ENCODE measurements at regions not wholly inside any gene's neighbourhood (a gene's known extent, or its start where the extent isn't known, plus 50 kb on each side); places are given as distances from the start of the nearest gene placed in this dataset.

DNA sequence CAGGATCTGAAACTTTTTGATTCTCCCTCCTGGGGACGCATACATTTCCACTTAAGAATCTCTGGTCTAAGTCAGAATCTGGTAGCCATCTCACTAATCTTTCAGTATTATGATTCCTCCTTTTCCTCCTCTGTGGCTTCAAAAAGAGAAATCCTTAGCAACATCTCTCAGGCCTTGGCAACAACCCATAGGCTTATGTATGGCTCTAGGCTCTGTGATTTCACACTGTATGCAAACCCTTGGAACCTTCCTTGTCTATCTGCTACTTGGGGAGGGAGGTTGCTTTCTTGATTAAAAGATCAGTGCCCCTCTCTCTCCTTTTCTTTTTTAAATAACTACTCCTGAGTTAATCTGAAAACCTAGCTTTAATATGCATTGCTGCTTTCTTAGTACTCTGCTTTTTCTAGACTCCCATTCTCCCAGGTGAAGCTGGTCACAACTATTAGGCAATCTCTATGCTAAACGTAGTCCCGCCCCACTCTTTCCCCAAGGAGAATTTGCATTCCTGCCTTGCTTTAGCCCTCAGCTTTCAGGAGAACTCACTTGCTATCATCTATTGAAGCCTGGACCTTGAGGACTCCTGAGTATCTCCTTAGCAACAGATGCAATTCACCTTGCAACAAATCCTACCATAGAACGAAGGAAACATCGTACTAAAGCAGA lies 72.2 kb upstream of the L3MBTL4 start:
- Histone ChIP-seq H3K4me3 (ENCODE audit: insufficient read depth, low read length) (no peak overlapping the region), H4K20me1 (ENCODE audit: insufficient read depth, low read length) (no peaks in the 10 kb centered on the region), H3K27me3 (ENCODE audit: insufficient read depth, low read length) (no peaks in the 10 kb centered on the region), H3K9me3 (ENCODE audit: low read depth, low read length) (no peaks in the 10 kb centered on the region), H3K36me3 (ENCODE audit: insufficient read depth, low read length) (no peaks in the 10 kb centered on the region), H3K4me2 (ENCODE audit: insufficient read depth, low read length) (no peak overlapping the region), H3K4me1 (ENCODE audit: insufficient read depth, low read length) (no peaks in the 10 kb centered on the region), H2AFZ (ENCODE audit: low read length) (no peak overlapping the region), H3K79me2 (ENCODE audit: insufficient read depth, low read length) (no peaks in the 10 kb centered on the region), H3K27ac (ENCODE audit: low read depth, low read length) (no peak overlapping the region)
- DNase-seq (ENCODE audit: insufficient read length, low spot score, missing footprints): no peak
- TF ChIP-seq, protein P1, sequence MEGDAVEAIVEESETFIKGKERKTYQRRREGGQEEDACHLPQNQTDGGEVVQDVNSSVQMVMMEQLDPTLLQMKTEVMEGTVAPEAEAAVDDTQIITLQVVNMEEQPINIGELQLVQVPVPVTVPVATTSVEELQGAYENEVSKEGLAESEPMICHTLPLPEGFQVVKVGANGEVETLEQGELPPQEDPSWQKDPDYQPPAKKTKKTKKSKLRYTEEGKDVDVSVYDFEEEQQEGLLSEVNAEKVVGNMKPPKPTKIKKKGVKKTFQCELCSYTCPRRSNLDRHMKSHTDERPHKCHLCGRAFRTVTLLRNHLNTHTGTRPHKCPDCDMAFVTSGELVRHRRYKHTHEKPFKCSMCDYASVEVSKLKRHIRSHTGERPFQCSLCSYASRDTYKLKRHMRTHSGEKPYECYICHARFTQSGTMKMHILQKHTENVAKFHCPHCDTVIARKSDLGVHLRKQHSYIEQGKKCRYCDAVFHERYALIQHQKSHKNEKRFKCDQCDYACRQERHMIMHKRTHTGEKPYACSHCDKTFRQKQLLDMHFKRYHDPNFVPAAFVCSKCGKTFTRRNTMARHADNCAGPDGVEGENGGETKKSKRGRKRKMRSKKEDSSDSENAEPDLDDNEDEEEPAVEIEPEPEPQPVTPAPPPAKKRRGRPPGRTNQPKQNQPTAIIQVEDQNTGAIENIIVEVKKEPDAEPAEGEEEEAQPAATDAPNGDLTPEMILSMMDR (IDR thresholded peaks at IDR 0.05; ENCODE audit: extremely low read depth, low read depth, low read length): no peak

DNA sequence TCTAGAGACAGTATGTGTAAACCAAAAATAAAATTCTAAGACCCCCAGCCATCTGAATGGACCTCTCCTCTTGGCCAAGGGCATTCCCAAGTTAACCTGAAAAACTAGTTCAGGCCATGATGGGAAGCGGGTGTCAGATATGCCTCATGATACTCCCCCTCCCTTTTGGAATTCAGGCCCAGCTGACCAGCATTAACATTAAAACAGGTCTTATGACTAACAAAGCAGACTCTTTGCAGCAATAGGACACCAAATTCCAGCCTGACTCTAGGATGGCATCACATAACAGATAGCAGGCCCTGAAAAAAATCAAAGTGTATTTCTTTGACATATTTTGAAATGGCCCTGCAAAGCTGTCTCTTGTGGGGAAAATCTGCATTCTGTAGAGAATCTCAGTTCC lies 73.3 kb upstream of the L3MBTL4 start:
- H3K36me3 ChIP-seq (ENCODE audit: insufficient read depth, low read length): no peaks in the 10 kb centered on the region
- TF ChIP-seq, protein P1 (IDR thresholded peaks at IDR 0.05; ENCODE audit: extremely low read depth, low read depth, low read length): no peak
- H4K20me1 ChIP-seq (ENCODE audit: insufficient read depth, low read length): no peaks in the 10 kb centered on the region
- no peaks in the 10 kb centered on the region for H3K4me1 ChIP-seq (ENCODE audit: insufficient read depth, low read length)
- H2AFZ ChIP-seq (ENCODE audit: low read length): no peak overlapping the region
- no peaks in the 10 kb centered on the region for H3K79me2 ChIP-seq (ENCODE audit: insufficient read depth, low read length)
- H3K27ac ChIP-seq (ENCODE audit: low read depth, low read length): no peak overlapping the region
- H3K4me2 ChIP-seq (ENCODE audit: insufficient read depth, low read length): no peak overlapping the region
- no peaks in the 10 kb centered on the region for H3K9me3 ChIP-seq (ENCODE audit: low read depth, low read length)
- no peak for DNase-seq (ENCODE audit: insufficient read length, low spot score, missing footprints)
- H3K4me3 ChIP-seq (ENCODE audit: insufficient read depth, low read length): no peak overlapping the region
- no peaks in the 10 kb centered on the region for H3K27me3 ChIP-seq (ENCODE audit: insufficient read depth, low read length)

DNA sequence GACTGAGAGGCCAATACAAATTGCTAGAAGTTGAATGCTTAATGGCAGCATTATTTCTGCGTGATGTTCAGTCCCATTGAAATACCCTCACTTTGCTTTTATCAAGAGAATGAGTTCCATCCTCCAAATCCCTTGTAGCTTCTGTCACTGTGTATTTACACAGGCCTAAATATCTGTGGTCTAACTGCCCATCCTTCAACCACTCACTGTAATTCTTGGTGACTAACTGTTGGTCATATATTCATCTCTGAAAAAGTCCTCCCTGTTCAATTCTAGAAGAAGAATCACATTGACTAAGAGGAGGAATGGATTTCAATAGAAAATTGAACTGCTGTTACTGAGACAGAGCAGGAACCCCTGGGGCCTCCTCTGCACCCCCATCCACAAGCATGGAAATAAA lies 74.2 kb upstream of the L3MBTL4 start:
- H3K27me3 ChIP-seq (ENCODE audit: insufficient read depth, low read length): no peaks in the 10 kb centered on the region
- no peak overlapping the region for H3K4me2 ChIP-seq (ENCODE audit: insufficient read depth, low read length)
- no peak overlapping the region for H2AFZ ChIP-seq (ENCODE audit: low read length)
- no peak overlapping the region for H3K27ac ChIP-seq (ENCODE audit: low read depth, low read length)
- H3K79me2 ChIP-seq (ENCODE audit: insufficient read depth, low read length): no peaks in the 10 kb centered on the region
- H3K9me3 ChIP-seq (ENCODE audit: low read depth, low read length): no peaks in the 10 kb centered on the region
- H3K4me1 ChIP-seq (ENCODE audit: insufficient read depth, low read length): no peaks in the 10 kb centered on the region
- DNase-seq (ENCODE audit: insufficient read length, low spot score, missing footprints): no peak
- H3K4me3 ChIP-seq (ENCODE audit: insufficient read depth, low read length): no peak overlapping the region
- no peaks in the 10 kb centered on the region for H4K20me1 ChIP-seq (ENCODE audit: insufficient read depth, low read length)
- H3K36me3 ChIP-seq (ENCODE audit: insufficient read depth, low read length): no peaks in the 10 kb centered on the region
- TF ChIP-seq, protein P1 (IDR thresholded peaks at IDR 0.05; ENCODE audit: extremely low read depth, low read depth, low read length): no peak

DNA sequence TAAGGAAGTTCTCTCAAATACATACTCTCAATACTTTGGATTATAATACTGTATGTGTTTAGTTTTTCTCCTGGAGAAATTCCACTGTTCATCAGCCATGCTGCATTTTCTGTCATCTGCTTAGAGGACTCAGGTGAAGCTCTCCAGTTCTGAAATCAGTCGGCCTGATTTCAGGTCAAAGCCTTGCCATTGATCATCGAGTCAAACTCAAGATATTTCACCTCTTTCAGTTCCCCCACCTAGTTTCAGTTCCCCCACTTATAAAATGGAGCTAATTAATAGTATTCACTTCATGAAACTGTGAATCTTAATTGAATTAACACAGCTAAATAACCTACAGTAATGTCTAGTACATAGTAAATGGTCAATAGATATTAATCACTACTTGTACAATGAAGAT lies 75.3 kb upstream of the L3MBTL4 start:
- Histone ChIP-seq H3K4me2 (ENCODE audit: insufficient read depth, low read length) (no peak overlapping the region), H4K20me1 (ENCODE audit: insufficient read depth, low read length) (no peaks in the 10 kb centered on the region), H3K27ac (ENCODE audit: low read depth, low read length) (no peak overlapping the region), H3K36me3 (ENCODE audit: insufficient read depth, low read length) (no peaks in the 10 kb centered on the region), H3K4me3 (ENCODE audit: insufficient read depth, low read length) (no peak overlapping the region), H3K27me3 (ENCODE audit: insufficient read depth, low read length) (no peaks in the 10 kb centered on the region), H2AFZ (ENCODE audit: low read length) (no peak overlapping the region), H3K79me2 (ENCODE audit: insufficient read depth, low read length) (no peaks in the 10 kb centered on the region), H3K9me3 (ENCODE audit: low read depth, low read length) (no peaks in the 10 kb centered on the region), H3K4me1 (ENCODE audit: insufficient read depth, low read length) (no peaks in the 10 kb centered on the region)
- TF ChIP-seq, protein P1 (IDR thresholded peaks at IDR 0.05; ENCODE audit: extremely low read depth, low read depth, low read length): no peak
- no peak for DNase-seq (ENCODE audit: insufficient read length, low spot score, missing footprints)
